ENCODE measurements at regions not wholly inside any gene's neighbourhood (a gene's known extent, or its start where the extent isn't known, plus 50 kb on each side); places are given as distances from the start of the nearest gene placed in this dataset.

- TF ChIP-seq CTCF (IDR thresholded peaks at IDR 0.05): no peak
- no peak for TF ChIP-seq POLR2AphosphoS5 (IDR thresholded peaks at IDR 0.05)
Observed at GRCh38 chr12:61870658-61871484, 389.3 kb upstream of the USP15 start.

Data from breast epithelium (tissue), 3 donors.